Testis (tissue), 2 donors: ENCODE measurements at regions not wholly inside any gene's neighbourhood (a gene's known extent, or its start where the extent isn't known, plus 50 kb on each side); places are given as distances from the start of the nearest gene placed in this dataset.

Source experiments
- POLR2A ChIP-seq: fragments of 450-650 bp; IDR thresholded peaks from one replicate; pipeline ENCODE4 v1.6.1; 2017; ENCODE audit warnings: antibody characterized with exemption, mild to moderate bottlenecking, moderate library complexity
- TF ChIP-seq, protein P1 (sequence below), 3 experiments: fragments of 450-650 bp in 2 of 3; fragments of 200-600 bp in 1 of 3; sonication (generic) in 1 of 3; IDR thresholded peaks; one replicate each; pipeline ENCODE4 v1.5.1; 2016 to 2019; ENCODE audit warnings: antibody characterized with exemption in 3 of 3, mild to moderate bottlenecking in 2 of 3, moderate library complexity in 1 of 3

- TF ChIP-seq, protein P1, sequence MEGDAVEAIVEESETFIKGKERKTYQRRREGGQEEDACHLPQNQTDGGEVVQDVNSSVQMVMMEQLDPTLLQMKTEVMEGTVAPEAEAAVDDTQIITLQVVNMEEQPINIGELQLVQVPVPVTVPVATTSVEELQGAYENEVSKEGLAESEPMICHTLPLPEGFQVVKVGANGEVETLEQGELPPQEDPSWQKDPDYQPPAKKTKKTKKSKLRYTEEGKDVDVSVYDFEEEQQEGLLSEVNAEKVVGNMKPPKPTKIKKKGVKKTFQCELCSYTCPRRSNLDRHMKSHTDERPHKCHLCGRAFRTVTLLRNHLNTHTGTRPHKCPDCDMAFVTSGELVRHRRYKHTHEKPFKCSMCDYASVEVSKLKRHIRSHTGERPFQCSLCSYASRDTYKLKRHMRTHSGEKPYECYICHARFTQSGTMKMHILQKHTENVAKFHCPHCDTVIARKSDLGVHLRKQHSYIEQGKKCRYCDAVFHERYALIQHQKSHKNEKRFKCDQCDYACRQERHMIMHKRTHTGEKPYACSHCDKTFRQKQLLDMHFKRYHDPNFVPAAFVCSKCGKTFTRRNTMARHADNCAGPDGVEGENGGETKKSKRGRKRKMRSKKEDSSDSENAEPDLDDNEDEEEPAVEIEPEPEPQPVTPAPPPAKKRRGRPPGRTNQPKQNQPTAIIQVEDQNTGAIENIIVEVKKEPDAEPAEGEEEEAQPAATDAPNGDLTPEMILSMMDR (IDR thresholded peaks at IDR 0.05), result no peak
- TF ChIP-seq POLR2A, result no peak
Observed at GRCh38 chr12:87317302-87317701, 711.9 kb downstream of the C12orf50 start.
